NCI-H2029 (cell line): ENCODE measurements at regions not wholly inside any gene's neighbourhood (a gene's known extent, or its start where the extent isn't known, plus 50 kb on each side); places are given as distances from the start of the nearest gene placed in this dataset.
A peak's percentile ranks its signal among the peaks of the same experiment; 100 is the strongest.
"Not testable (repeated sequence)": the region's sequence is repeated elsewhere in the genome, so short reads cannot be mapped to it uniquely, and the experiment has no call there.

Experiments used
- DNase-seq: peaks from one replicate; lab custom pipeline; 2025; lab: John Stamatoyannopoulos, UW

DNA sequence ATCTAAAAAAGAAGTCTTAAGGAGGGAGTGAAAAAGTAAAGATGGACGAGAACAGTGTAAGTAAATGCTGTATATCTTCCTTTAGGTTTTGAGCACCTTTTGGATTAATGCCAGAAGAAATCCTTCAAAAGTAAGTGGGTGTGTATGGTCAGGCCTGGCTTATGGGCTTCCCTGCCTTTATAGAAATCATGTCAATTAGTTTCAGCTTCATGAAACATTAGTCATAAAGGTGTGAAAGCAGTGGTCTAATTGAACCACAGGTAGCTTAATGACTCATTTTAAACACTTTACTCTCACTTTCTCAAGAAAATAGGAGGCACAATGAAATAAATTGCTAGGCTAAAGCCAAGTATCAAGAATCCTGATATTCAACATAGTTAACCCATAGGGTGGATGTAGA lies 467.4 kb upstream of the DPPA4 start:
- no peak for DNase-seq

DNA sequence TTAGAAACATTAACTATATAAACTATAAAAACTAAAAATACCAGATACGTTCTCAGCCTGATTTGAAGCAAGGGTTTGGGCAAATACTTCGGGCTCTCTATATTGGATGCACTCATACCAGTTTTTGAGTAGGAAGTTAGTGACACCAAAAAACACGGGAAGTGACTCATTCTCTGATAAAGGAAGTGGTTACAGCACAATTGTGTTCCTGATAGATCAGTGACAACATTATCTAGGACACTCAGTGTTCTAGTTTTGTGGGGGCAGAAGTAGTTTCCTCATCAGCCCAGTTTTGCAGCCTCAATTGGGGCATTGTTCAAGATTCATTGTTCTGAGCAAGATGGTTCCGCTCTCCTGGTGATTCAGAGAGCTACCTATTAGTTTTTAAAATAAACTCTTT lies 469.6 kb upstream of the DPPA4 start:
- DNase-seq, result no peak

DNA sequence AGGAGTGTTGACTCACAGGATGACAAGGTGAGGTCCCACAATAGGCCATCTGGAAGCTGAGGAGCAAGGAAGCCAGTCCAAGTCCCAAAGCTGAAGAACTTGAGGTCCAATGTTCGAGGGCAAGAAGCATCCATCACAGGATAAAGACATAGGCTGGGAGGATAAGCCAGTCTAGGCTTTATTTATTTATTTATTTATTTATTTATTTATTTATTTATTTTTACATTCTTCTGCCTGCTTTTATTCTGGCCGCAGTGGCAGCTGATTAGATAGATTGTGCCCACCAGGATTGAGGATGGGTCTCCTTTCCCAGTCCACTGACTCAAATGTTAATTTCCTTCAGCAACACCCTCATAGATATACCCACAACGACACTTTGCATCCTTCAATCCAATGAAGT lies 472.2 kb upstream of the DPPA4 start:
- DNase-seq, result no peak

- DNase-seq, result no peak
Measured at GRCh38 chr3:109818081-109818480, 480.7 kb upstream of the DPPA4 start.

GRCh38 chr3:109819734-109820133 lies 482.4 kb upstream of the DPPA4 start:
- DNase-seq, result no peak

- DNase-seq, result no peak
Measured at GRCh38 chr3:109825971-109826810, 488.8 kb upstream of the DPPA4 start.

GRCh38 chr3:109831403-109831802 lies 494.1 kb upstream of the DPPA4 start:
- no peak for DNase-seq

- DNase-seq, result no peak
Measured at GRCh38 chr3:109835958-109836357, 498.6 kb upstream of the DPPA4 start.

DNA sequence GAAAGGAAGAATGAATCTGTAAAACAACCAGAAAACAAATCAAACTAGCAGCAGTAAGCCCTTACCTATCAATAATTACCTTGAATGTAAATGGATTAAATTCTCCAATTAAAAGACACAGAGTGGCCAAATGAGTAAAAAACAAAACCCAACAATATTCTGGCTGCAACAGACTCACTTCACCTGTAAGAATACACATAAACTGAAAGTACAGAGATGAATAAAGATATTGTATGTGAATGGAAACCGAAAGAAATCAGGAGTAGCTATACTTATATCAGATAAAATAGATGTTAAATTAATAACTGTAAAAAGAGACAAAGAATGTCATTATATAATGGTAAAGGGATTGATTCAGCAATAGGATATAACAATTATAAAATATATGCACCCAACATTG lies 514.5 kb upstream of the DPPA4 start:
- no peak for DNase-seq

GRCh38 chr3:109852283-109852682 lies 514.9 kb upstream of the DPPA4 start:
- DNase-seq, result no peak

DNA sequence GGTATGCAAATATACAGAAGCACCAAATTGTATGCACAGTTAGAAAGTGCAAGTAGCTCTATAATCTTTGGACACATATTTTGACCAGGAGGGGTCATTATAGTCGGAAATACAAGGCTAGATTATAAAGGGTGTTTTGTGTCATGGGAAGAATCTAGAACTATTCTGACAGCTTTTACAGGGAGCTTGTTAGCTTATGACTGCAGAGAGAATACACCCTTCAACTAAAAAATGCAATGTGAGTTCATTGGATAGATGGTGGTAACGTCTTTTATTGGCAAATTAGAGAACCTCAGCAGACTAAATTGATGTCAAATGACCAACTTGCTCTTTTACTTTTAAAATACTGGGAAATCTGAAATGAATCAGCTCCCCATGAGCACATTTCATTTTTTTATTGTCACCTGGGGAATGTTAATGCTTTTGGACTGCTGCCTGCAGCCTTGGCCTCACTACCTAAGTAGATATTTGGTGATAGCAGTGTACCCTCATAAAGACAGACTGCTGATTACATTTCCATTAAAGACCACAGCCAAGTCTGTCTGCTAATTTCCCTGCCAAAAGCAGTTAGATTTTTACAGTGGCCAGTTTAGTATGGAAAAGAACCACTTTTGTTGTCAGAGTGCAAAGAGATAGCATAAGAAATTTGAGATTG lies 515.9 kb upstream of the DPPA4 start:
- no peak for DNase-seq

DNA sequence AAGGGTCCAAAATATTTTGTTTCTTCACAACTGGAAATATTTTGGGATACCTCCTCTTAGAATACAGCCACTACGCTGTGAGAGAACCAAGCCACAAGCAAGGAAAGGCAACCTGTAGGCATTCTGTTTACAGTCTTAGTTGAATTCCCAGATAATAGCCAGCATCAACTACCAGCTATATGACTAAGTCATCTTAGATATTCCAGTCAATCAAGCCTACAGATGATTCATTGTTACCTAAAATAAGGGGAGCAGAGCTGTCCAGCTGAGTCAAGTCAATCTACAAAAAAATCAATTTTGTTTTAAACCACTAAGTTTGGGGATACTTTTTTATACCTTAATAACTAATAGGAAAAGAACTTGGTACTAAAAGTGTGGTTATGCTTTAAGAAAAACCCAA lies 526.4 kb upstream of the DPPA4 start:
- DNase-seq, result no peak

DNA sequence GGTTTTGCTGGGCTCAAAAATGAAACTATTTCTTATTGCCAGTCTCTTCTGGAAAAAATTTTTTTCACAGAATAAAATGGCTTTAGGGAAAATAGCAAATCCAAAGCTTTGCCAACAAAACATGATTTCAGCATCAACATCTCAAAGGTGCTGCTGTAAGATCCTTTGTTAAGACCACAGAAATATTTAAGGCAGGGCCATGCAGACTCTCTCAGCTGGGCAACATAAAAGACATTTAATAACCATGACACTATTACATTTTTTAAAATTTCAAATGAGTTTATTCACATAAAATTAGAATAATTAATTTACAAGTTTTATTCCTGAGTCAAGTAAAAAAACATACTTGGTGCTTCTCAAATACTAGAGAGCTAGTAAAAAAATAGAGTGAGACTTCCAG lies 527.1 kb upstream of the DPPA4 start:
- no peak for DNase-seq

DNA sequence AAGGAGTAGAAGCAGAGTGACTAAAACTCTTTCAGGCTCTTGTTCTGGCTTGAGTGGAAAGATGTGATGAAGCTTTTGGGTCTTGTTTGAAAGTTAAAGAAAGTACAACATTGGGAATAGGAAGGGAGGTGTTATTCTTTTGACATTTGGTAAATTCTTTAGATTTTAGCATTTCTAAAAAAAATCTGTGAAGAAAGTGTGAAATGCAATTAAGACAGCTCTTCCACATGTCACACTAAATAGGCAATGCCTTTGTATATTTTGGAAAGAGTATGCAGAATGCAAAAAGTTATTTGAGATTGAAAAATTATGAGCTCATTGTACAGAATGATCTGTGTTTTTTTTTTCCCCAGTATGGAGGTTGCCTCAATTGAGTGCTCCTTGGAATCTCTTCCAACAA lies 532.2 kb upstream of the DPPA4 start:
- DNase-seq, result no peak

DNA sequence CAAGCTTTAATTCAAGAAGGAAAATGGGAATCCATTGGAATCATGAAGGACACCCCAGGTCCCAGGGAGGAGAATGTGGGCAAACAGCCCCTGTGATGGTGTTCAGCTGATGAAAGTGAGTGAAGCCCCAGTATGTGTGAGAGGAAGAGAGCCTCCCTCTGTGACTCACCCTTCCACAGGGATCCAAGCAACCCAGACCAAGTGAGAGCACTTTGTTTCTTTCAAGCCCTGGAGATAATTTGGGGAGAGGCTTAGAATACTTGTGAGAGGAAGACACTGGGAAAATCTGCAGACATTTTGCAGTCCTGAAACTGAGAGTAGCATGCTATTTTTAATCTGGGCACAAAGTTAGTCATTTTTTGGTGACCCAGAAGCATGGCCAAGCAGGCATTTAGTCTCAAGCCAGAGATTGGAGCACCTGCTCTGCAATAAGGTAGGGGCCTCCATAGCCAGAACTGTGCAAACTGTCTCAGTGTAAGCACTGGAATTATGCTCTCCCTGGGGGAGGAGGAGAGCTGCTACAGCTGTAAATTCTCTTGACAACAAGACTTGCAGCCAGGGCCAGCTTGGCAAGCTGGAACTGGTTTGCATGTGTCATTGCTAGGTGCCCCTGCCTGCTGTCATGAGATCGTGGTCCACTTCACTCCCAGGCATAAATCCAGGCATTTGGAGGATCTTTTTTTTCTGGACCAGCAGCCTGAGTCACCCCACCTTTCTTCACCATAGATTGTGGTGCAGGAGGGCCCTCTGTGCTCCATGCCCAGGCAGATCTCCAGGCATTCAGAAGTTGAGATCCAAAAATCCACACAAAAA lies 537.8 kb upstream of the DPPA4 start:
- no peak for DNase-seq

GRCh38 chr3:109877616-109878015 lies 540.3 kb upstream of the DPPA4 start:
- DNase-seq, result not testable (repeated sequence)

- DNase-seq, result no peak
Measured at GRCh38 chr3:109882144-109882543, 544.8 kb upstream of the DPPA4 start.

DNA sequence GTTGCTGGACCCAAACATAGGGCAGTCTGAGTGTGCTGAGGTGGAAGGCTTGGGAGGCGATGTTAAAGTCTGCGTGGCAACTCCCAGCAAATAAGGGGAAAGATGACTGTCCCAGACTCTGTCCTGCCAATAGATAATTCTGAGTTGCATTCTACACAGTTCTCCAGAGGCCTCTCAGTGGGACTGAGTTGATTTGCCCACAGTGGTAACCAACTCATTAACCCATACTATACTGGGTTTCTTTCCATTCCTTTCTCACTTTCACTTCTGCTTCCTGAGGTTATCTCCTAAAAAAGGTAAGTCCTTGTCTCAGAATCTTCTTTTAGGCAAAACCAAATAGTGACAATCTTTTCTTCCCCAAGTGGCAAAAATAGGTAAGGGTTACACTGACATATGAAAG lies 549.9 kb upstream of the DPPA4 start:
- DNase-seq, result no peak

DNA sequence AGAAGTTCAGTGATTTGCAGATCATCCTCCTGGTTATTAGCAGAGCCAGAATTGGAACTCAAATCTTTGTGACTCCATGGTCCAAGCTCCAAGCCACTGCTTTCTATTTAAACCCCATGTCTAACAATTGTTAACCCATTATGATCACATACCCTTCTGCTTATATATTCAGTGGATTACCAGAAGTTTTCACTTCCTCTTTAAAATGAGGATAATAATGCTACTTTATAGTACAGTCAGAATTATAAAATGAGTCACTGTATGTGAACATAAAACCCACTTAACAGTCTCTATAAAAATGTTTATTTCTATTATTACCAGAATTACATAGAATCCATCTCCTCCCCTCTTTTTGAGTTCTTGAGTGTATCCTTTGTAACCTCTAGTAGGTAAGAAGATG lies 550.7 kb upstream of the DPPA4 start:
- DNase-seq, result no peak

DNA sequence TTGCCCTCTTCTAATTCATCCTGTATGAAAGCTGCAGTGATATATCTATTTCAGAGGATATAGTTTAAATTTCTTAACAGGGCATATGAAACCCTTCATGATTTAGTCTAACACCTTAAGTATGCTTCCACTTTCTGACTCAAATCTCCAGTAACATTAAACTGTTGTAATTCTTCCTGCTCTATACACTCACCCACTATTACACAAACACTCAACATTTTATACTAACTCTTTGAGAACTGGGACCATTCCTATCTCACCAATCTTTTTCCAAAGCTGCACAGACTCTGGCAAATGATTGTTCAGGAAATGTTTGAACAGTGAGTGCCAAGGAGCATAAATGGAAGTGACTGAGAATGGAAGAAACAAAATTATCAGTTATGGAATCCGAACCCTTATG lies 560.4 kb upstream of the DPPA4 start:
- no peak for DNase-seq

GRCh38 chr3:109899925-109900324 lies 562.6 kb upstream of the DPPA4 start:
- DNase-seq, result no peak

- DNase-seq, result peak; percentile 53
Measured at GRCh38 chr3:109900783-109901182, 563.4 kb upstream of the DPPA4 start.

DNA sequence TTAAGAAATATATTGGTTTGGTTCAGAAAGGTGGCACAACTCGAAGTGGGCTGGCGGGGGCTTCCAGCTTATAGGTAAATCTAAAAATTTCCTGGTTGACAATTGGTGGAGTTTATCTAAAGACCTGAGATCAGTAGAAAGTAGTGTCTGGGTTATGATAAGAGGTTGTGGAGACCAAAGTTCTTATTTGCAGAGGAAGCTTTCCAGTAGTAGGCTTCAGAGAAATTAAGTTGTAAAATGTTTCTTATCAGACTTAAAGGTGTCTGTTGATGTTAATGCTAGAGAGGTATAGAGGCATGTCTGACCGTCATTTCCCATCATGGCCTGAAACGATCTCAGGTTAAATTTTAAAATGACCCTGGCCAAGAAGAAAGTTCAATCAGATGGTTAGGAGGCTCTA lies 565.2 kb upstream of the DPPA4 start:
- no peak for DNase-seq
